WTC11 (cell line): ENCODE measurements at regions not wholly inside any gene's neighbourhood (a gene's known extent, or its start where the extent isn't known, plus 50 kb on each side); places are given as distances from the start of the nearest gene placed in this dataset.

Experiments used
- ATAC-seq: fragments of 200-7000 bp; cut with Tn5 transposase; 2 replicates; pipeline ENCODE4 v1.10.0; 2021; ENCODE audit warnings: mild to moderate bottlenecking, moderate library complexity
- CTCF ChIA-PET: fragments of 300-600 bp; sonication (Branson Sonifier 250); formaldehyde crosslinking; loops from one replicate; lab custom pipeline; 2021; ENCODE audit warnings: antibody characterized with exemption; lab: Charles Lee
- POLR2A ChIA-PET: fragments of 350-600 bp; sonication (Branson Sonifier 250); formaldehyde crosslinking; loops from one replicate; lab custom pipeline; 2021; ENCODE audit warnings: antibody characterized with exemption; lab: Charles Lee
- DNase-seq: peaks from one replicate; pipeline ENCODE4 v3.0.0; 2021; ENCODE audit warnings: low spot score
- H3K27ac Mint-ChIP-seq: 2 replicates; pipeline ENCODE4 v1.8.0; 2021; ENCODE audit warnings: mixed read lengths
- H3K27me3 Mint-ChIP-seq: 2 replicates; pipeline ENCODE4 v1.8.0; 2021; ENCODE audit warnings: low read depth, mild to moderate bottlenecking, moderate library complexity, mixed read lengths
- H3K36me3 Mint-ChIP-seq: 2 replicates; pipeline ENCODE4 v1.8.0; 2021; ENCODE audit warnings: mixed read lengths
- H3K4me1 Mint-ChIP-seq: 2 replicates; pipeline ENCODE4 v1.8.0; 2022; ENCODE audit warnings: mixed read lengths
- H3K4me3 Mint-ChIP-seq: 2 replicates; pipeline ENCODE4 v1.8.0; 2021; ENCODE audit warnings: mild to moderate bottlenecking, moderate library complexity, mixed read lengths
- H3K9me3 Mint-ChIP-seq: 2 replicates; pipeline ENCODE4 v1.8.0; 2021; ENCODE audit warnings: mixed read lengths
- FOXJ3 ChIP-seq: sonication (generic); formaldehyde crosslinking; IDR thresholded peaks from 2 replicates; pipeline ENCODE4 v1.9.0; 2021; ENCODE audit warnings: missing genetic modification reagents, mild to moderate bottlenecking, borderline replicate concordance
- FOXK1 ChIP-seq: sonication (generic); formaldehyde crosslinking; IDR thresholded peaks from 2 replicates; pipeline ENCODE4 v1.8.0; 2022; ENCODE audit warnings: mild to moderate bottlenecking, moderate library complexity, missing genetic modification reagents
- PRRX2 ChIP-seq: fragments of 250-450 bp; sonication (Bioruptor Pico); IDR thresholded peaks from 2 replicates; pipeline ENCODE4 v1.8.0; 2021; ENCODE audit warnings: mild to moderate bottlenecking
- ZNF263 ChIP-seq: sonication (generic); formaldehyde crosslinking; IDR thresholded peaks from 2 replicates; pipeline ENCODE4 v1.8.1; 2022; ENCODE audit warnings: low read depth, mild to moderate bottlenecking, moderate library complexity, missing genetic modification reagents
- ZNF317 ChIP-seq: sonication (generic); formaldehyde crosslinking; IDR thresholded peaks from 2 replicates; pipeline ENCODE4 v1.8.1; 2023; ENCODE audit warnings: low read depth, mild to moderate bottlenecking, moderate library complexity, missing genetic modification reagents, borderline replicate concordance
- ZNF396 ChIP-seq: fragments of 250-450 bp; sonication (Bioruptor Pico); IDR thresholded peaks from 2 replicates; pipeline ENCODE4 v1.8.0; 2021; ENCODE audit warnings: mild to moderate bottlenecking, moderate library complexity, borderline replicate concordance
- TF ChIP-seq, protein P1 (sequence below): sonication (generic); formaldehyde crosslinking; IDR thresholded peaks from 2 replicates; pipeline ENCODE4 v1.8.1; 2022; ENCODE audit warnings: mild to moderate bottlenecking, moderate library complexity, missing genetic modification reagents
- TF ChIP-seq, protein P2 (sequence below): sonication (generic); formaldehyde crosslinking; IDR thresholded peaks from 2 replicates; pipeline ENCODE4 v1.8.0; 2023; ENCODE audit warnings: missing genetic modification reagents, mild to moderate bottlenecking, borderline replicate concordance
- TF ChIP-seq, protein P3 (sequence below): fragments of 250-450 bp; sonication (Bioruptor Pico); IDR thresholded peaks from 2 replicates; pipeline ENCODE4 v1.8.0; 2021; ENCODE audit warnings: mild to moderate bottlenecking
- TF ChIP-seq, protein P4 (sequence below): sonication (generic); formaldehyde crosslinking; IDR thresholded peaks from 2 replicates; pipeline ENCODE4 v1.8.1; 2022; ENCODE audit warnings: mild to moderate bottlenecking, missing genetic modification reagents, moderate library complexity, borderline replicate concordance
- TF ChIP-seq, protein P5 (sequence below): sonication (generic); formaldehyde crosslinking; IDR thresholded peaks from 2 replicates; pipeline ENCODE4 v1.8.1; 2023; ENCODE audit warnings: mild to moderate bottlenecking, moderate library complexity, missing genetic modification reagents
- TF ChIP-seq, protein P6 (sequence below): fragments of 250-450 bp; sonication (Bioruptor Pico); IDR thresholded peaks from 2 replicates; pipeline ENCODE4 v1.9.0; 2021; ENCODE audit warnings: mild to moderate bottlenecking
- TF ChIP-seq, protein P7 (sequence below): sonication (generic); formaldehyde crosslinking; IDR thresholded peaks from 2 replicates; pipeline ENCODE4 v1.8.1; 2022; ENCODE audit warnings: missing genetic modification reagents, borderline replicate concordance

DNA sequence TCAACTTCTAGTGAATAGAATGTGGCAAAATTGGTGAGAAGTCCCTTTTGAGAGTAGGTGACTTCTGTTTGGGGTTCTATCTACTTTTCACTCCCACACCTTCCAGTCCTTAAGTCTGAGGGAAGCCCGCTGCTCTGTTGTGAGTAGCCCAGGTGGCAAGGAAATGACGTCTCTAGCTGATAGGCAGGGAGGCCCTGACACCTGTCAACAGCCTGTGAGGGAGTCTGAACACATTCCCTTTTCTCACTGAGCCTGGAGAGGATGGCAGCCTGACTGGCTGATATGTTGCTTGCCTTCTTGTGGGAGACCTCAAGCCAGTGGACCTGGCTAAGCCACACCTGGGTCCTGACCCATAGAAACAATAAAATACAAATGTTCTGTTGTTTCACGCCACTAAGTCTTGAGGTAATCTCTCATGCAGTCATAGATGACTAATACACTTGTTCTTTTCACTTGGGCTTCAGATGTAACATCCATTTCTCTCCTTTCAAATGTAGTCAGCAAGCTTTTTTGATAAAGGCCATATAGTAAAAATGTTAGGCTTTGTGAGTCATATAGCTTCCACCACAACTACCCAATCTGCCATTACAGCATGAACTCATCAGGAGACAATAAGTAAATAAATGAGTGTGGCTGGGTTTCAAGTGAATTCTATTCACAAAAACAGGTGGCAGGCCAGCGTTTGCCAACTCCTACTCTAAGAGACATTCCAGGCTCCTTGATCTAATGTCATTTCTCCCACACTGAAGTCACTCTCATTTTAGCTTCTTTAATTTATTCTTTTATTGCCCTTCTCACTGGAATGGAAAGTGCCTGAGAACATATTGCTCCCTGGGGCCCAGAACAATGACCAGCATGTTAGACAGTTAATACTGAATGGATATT is 265.1 kb upstream of the MAD2L1 start:
- no peak for DNase-seq
- Mint-ChIP-seq H3K9me3 (no peaks in the 10 kb centered on the region), H3K4me3 (no peak overlapping the region)
- TF ChIP-seq ZNF396 (CRISPR knock-in tag) (no peak), FOXK1 (CRISPR knock-in tag) (no peak), FOXJ3 (CRISPR knock-in tag) (no peak), PRRX2 (CRISPR knock-in tag) (no peak), ZNF317 (no peak), ZNF263 (CRISPR knock-in tag) (no peak)
- TF ChIP-seq, protein P1, sequence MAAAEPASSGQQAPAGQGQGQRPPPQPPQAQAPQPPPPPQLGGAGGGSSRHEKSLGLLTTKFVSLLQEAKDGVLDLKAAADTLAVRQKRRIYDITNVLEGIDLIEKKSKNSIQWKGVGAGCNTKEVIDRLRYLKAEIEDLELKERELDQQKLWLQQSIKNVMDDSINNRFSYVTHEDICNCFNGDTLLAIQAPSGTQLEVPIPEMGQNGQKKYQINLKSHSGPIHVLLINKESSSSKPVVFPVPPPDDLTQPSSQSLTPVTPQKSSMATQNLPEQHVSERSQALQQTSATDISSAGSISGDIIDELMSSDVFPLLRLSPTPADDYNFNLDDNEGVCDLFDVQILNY (CRISPR knock-in tag): no peak
- TF ChIP-seq, protein P2, sequence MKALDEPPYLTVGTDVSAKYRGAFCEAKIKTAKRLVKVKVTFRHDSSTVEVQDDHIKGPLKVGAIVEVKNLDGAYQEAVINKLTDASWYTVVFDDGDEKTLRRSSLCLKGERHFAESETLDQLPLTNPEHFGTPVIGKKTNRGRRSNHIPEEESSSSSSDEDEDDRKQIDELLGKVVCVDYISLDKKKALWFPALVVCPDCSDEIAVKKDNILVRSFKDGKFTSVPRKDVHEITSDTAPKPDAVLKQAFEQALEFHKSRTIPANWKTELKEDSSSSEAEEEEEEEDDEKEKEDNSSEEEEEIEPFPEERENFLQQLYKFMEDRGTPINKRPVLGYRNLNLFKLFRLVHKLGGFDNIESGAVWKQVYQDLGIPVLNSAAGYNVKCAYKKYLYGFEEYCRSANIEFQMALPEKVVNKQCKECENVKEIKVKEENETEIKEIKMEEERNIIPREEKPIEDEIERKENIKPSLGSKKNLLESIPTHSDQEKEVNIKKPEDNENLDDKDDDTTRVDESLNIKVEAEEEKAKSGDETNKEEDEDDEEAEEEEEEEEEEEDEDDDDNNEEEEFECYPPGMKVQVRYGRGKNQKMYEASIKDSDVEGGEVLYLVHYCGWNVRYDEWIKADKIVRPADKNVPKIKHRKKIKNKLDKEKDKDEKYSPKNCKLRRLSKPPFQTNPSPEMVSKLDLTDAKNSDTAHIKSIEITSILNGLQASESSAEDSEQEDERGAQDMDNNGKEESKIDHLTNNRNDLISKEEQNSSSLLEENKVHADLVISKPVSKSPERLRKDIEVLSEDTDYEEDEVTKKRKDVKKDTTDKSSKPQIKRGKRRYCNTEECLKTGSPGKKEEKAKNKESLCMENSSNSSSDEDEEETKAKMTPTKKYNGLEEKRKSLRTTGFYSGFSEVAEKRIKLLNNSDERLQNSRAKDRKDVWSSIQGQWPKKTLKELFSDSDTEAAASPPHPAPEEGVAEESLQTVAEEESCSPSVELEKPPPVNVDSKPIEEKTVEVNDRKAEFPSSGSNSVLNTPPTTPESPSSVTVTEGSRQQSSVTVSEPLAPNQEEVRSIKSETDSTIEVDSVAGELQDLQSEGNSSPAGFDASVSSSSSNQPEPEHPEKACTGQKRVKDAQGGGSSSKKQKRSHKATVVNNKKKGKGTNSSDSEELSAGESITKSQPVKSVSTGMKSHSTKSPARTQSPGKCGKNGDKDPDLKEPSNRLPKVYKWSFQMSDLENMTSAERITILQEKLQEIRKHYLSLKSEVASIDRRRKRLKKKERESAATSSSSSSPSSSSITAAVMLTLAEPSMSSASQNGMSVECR (CRISPR knock-in tag): no peak
- TF ChIP-seq, protein P3, sequence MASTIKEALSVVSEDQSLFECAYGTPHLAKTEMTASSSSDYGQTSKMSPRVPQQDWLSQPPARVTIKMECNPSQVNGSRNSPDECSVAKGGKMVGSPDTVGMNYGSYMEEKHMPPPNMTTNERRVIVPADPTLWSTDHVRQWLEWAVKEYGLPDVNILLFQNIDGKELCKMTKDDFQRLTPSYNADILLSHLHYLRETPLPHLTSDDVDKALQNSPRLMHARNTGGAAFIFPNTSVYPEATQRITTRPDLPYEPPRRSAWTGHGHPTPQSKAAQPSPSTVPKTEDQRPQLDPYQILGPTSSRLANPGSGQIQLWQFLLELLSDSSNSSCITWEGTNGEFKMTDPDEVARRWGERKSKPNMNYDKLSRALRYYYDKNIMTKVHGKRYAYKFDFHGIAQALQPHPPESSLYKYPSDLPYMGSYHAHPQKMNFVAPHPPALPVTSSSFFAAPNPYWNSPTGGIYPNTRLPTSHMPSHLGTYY (CRISPR knock-in tag): no peak
- TF ChIP-seq, protein P4, sequence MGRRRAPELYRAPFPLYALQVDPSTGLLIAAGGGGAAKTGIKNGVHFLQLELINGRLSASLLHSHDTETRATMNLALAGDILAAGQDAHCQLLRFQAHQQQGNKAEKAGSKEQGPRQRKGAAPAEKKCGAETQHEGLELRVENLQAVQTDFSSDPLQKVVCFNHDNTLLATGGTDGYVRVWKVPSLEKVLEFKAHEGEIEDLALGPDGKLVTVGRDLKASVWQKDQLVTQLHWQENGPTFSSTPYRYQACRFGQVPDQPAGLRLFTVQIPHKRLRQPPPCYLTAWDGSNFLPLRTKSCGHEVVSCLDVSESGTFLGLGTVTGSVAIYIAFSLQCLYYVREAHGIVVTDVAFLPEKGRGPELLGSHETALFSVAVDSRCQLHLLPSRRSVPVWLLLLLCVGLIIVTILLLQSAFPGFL: no peak
- TF ChIP-seq, protein P5, sequence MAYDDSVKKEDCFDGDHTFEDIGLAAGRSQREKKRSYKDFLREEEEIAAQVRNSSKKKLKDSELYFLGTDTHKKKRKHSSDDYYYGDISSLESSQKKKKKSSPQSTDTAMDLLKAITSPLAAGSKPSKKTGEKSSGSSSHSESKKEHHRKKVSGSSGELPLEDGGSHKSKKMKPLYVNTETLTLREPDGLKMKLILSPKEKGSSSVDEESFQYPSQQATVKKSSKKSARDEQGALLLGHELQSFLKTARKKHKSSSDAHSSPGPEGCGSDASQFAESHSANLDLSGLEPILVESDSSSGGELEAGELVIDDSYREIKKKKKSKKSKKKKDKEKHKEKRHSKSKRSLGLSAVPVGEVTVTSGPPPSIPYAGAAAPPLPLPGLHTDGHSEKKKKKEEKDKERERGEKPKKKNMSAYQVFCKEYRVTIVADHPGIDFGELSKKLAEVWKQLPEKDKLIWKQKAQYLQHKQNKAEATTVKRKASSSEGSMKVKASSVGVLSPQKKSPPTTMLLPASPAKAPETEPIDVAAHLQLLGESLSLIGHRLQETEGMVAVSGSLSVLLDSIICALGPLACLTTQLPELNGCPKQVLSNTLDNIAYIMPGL: no peak
- TF ChIP-seq, protein P6, sequence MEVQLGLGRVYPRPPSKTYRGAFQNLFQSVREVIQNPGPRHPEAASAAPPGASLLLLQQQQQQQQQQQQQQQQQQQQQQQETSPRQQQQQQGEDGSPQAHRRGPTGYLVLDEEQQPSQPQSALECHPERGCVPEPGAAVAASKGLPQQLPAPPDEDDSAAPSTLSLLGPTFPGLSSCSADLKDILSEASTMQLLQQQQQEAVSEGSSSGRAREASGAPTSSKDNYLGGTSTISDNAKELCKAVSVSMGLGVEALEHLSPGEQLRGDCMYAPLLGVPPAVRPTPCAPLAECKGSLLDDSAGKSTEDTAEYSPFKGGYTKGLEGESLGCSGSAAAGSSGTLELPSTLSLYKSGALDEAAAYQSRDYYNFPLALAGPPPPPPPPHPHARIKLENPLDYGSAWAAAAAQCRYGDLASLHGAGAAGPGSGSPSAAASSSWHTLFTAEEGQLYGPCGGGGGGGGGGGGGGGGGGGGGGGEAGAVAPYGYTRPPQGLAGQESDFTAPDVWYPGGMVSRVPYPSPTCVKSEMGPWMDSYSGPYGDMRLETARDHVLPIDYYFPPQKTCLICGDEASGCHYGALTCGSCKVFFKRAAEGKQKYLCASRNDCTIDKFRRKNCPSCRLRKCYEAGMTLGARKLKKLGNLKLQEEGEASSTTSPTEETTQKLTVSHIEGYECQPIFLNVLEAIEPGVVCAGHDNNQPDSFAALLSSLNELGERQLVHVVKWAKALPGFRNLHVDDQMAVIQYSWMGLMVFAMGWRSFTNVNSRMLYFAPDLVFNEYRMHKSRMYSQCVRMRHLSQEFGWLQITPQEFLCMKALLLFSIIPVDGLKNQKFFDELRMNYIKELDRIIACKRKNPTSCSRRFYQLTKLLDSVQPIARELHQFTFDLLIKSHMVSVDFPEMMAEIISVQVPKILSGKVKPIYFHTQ: no peak
- TF ChIP-seq, protein P7, sequence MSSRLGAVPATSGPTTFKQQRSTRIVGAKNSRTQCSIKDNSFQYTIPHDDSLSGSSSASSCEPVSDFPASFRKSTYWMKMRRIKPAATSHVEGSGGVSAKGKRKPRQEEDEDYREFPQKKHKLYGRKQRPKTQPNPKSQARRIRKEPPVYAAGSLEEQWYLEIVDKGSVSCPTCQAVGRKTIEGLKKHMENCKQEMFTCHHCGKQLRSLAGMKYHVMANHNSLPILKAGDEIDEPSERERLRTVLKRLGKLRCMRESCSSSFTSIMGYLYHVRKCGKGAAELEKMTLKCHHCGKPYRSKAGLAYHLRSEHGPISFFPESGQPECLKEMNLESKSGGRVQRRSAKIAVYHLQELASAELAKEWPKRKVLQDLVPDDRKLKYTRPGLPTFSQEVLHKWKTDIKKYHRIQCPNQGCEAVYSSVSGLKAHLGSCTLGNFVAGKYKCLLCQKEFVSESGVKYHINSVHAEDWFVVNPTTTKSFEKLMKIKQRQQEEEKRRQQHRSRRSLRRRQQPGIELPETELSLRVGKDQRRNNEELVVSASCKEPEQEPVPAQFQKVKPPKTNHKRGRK (CRISPR knock-in tag): no peak
- TF ChIP-seq, all 79 proteins: peak for 0
- no peaks in the 10 kb centered on the region for H3K27me3 Mint-ChIP-seq
- H3K36me3 Mint-ChIP-seq: no peaks in the 10 kb centered on the region
- no peak overlapping the region for H3K27ac Mint-ChIP-seq
- ATAC-seq: no peak
- POLR2A ChIA-PET: no interaction called here
- CTCF ChIA-PET: no interaction called here
- peaks cover 11% of the 10 kb centered on the region for H3K4me1 Mint-ChIP-seq
